ENCODE measurements at regions not wholly inside any gene's neighbourhood (a gene's known extent, or its start where the extent isn't known, plus 50 kb on each side); places are given as distances from the start of the nearest gene placed in this dataset.

DNA sequence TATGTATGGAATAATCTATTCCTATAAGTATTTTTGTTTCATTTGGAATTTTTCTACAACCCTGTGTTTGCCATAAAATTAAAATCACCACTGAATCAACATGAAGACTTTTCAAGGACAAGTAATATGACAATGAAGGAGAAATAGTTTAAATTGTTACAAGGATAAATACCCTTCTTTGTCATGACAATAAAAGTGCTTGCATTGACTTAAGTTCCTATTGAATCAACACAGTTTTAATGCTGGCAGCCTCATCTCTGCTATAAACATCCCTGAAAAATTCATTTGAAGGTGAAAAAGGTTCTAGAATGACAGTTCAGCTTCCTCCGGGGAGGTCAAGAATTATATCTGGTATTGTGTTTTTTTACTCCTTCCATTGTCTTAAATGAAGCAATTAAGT is 1105.1 kb upstream of the CDH9 start:
- Histone ChIP-seq H3K4me1 (ENCODE audit: insufficient read depth, low read length) (no peaks in the 10 kb centered on the region), H4K20me1 (ENCODE audit: insufficient read depth, low read length) (no peaks in the 10 kb centered on the region)
- peak; percentile 3 for DNase-seq (ENCODE audit: insufficient read length, low spot score, missing footprints)

DNA sequence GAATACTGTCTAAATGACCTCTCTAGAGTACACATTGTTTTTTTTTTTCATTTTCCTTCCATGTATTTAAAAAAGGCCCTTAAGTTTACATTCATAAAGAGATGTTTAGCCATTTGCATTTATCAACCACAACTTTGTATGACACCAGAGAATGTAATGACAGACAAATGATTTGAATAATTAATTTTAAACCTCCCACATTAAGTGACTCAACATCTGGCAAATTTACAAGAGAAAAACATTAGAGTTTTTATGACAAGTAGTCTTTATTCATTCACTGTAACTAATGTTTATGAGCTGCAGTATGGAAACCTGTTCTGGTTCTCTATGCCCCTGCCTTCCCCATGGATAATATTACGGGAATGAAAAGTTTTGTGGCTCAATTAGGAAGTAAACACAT is 1093.8 kb upstream of the CDH9 start:
- H3K36me3 ChIP-seq (ENCODE audit: insufficient read depth, low read length): no peaks in the 10 kb centered on the region
- H3K4me1 ChIP-seq (ENCODE audit: insufficient read depth, low read length): no peaks in the 10 kb centered on the region
- H3K79me2 ChIP-seq (ENCODE audit: insufficient read depth, low read length): no peaks in the 10 kb centered on the region
- H3K27me3 ChIP-seq (ENCODE audit: insufficient read depth, low read length): no peaks in the 10 kb centered on the region
- H2AFZ ChIP-seq (ENCODE audit: low read length): no peak overlapping the region
- no peak overlapping the region for H3K4me2 ChIP-seq (ENCODE audit: insufficient read depth, low read length)
- no peaks in the 10 kb centered on the region for H4K20me1 ChIP-seq (ENCODE audit: insufficient read depth, low read length)
- TF ChIP-seq, protein P1, sequence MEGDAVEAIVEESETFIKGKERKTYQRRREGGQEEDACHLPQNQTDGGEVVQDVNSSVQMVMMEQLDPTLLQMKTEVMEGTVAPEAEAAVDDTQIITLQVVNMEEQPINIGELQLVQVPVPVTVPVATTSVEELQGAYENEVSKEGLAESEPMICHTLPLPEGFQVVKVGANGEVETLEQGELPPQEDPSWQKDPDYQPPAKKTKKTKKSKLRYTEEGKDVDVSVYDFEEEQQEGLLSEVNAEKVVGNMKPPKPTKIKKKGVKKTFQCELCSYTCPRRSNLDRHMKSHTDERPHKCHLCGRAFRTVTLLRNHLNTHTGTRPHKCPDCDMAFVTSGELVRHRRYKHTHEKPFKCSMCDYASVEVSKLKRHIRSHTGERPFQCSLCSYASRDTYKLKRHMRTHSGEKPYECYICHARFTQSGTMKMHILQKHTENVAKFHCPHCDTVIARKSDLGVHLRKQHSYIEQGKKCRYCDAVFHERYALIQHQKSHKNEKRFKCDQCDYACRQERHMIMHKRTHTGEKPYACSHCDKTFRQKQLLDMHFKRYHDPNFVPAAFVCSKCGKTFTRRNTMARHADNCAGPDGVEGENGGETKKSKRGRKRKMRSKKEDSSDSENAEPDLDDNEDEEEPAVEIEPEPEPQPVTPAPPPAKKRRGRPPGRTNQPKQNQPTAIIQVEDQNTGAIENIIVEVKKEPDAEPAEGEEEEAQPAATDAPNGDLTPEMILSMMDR (IDR thresholded peaks at IDR 0.05; ENCODE audit: extremely low read depth, low read depth, low read length): no peak
- no peak overlapping the region for H3K27ac ChIP-seq (ENCODE audit: low read depth, low read length)
- no peak overlapping the region for H3K4me3 ChIP-seq (ENCODE audit: insufficient read depth, low read length)
- no peaks in the 10 kb centered on the region for H3K9me3 ChIP-seq (ENCODE audit: low read depth, low read length)
- no peak for DNase-seq (ENCODE audit: insufficient read length, low spot score, missing footprints)

More for the DNA sequence above, 1105.1 kb upstream of the CDH9 start:
- TF ChIP-seq, protein P1 (IDR thresholded peaks at IDR 0.05; ENCODE audit: extremely low read depth, low read depth, low read length): no peak
- Histone ChIP-seq H3K4me2 (ENCODE audit: insufficient read depth, low read length) (no peak overlapping the region), H3K79me2 (ENCODE audit: insufficient read depth, low read length) (no peaks in the 10 kb centered on the region), H3K9me3 (ENCODE audit: low read depth, low read length) (no peaks in the 10 kb centered on the region), H2AFZ (ENCODE audit: low read length) (no peak overlapping the region), H3K27me3 (ENCODE audit: insufficient read depth, low read length) (no peaks in the 10 kb centered on the region), H3K36me3 (ENCODE audit: insufficient read depth, low read length) (no peaks in the 10 kb centered on the region), H3K4me3 (ENCODE audit: insufficient read depth, low read length) (no peak overlapping the region), H3K27ac (ENCODE audit: low read depth, low read length) (no peak overlapping the region)

DNA sequence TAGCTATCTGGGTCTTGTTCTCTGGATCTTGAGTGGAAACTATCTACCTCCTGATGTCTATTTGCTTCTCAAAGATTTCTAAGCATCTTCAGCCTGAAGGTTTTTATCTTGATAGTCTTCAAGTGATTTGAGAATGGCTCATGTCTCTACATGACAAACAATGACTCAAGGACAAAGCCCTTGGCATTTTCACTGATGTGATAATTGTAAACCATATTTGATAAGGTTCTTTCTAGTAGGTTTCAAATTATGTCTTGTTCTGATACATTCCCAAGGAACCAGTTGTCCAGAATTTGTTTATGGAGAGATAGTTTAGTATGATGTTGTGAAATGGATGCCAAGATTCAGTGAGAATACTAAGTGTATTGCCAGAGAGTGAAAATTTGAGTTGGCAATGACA is 1079.3 kb upstream of the CDH9 start:
- H4K20me1 ChIP-seq (ENCODE audit: insufficient read depth, low read length): no peaks in the 10 kb centered on the region
- no peaks in the 10 kb centered on the region for H3K27me3 ChIP-seq (ENCODE audit: insufficient read depth, low read length)
- H3K79me2 ChIP-seq (ENCODE audit: insufficient read depth, low read length): no peaks in the 10 kb centered on the region
- no peak overlapping the region for H3K27ac ChIP-seq (ENCODE audit: low read depth, low read length)
- no peak overlapping the region for H2AFZ ChIP-seq (ENCODE audit: low read length)
- H3K4me2 ChIP-seq (ENCODE audit: insufficient read depth, low read length): no peak overlapping the region
- DNase-seq (ENCODE audit: insufficient read length, low spot score, missing footprints): no peak
- TF ChIP-seq, protein P1 (IDR thresholded peaks at IDR 0.05; ENCODE audit: extremely low read depth, low read depth, low read length): no peak
- no peak overlapping the region for H3K4me3 ChIP-seq (ENCODE audit: insufficient read depth, low read length)
- H3K9me3 ChIP-seq (ENCODE audit: low read depth, low read length): no peaks in the 10 kb centered on the region
- H3K4me1 ChIP-seq (ENCODE audit: insufficient read depth, low read length): no peaks in the 10 kb centered on the region
- no peaks in the 10 kb centered on the region for H3K36me3 ChIP-seq (ENCODE audit: insufficient read depth, low read length)

DNA sequence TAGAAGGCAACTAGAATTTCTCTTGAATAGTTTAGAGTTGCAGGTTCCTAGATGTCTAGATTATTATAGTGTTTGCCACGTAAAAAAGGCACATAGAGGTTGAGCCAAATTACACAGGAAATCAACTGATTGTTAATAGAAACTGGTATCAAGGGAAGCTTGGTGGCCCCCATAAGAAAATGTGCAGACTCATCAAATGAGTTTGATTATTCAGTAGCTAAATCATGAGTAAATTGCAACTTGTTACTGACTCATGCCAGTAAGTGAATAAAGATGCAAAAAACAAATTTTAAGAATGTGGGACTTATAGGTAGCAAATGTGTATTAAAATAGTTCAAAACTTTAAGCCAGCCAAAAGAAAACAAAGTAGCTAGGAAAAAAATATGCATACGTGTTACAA is 1078.9 kb upstream of the CDH9 start:
- H3K4me3 ChIP-seq (ENCODE audit: insufficient read depth, low read length): no peak overlapping the region
- no peaks in the 10 kb centered on the region for H3K4me1 ChIP-seq (ENCODE audit: insufficient read depth, low read length)
- H3K27ac ChIP-seq (ENCODE audit: low read depth, low read length): no peak overlapping the region
- H3K79me2 ChIP-seq (ENCODE audit: insufficient read depth, low read length): no peaks in the 10 kb centered on the region
- no peak overlapping the region for H3K4me2 ChIP-seq (ENCODE audit: insufficient read depth, low read length)
- no peaks in the 10 kb centered on the region for H3K9me3 ChIP-seq (ENCODE audit: low read depth, low read length)
- no peak overlapping the region for H2AFZ ChIP-seq (ENCODE audit: low read length)
- TF ChIP-seq, protein P1 (IDR thresholded peaks at IDR 0.05; ENCODE audit: extremely low read depth, low read depth, low read length): no peak
- H3K36me3 ChIP-seq (ENCODE audit: insufficient read depth, low read length): no peaks in the 10 kb centered on the region
- no peaks in the 10 kb centered on the region for H4K20me1 ChIP-seq (ENCODE audit: insufficient read depth, low read length)
- H3K27me3 ChIP-seq (ENCODE audit: insufficient read depth, low read length): no peaks in the 10 kb centered on the region
- DNase-seq (ENCODE audit: insufficient read length, low spot score, missing footprints): no peak

Data from osteoblast (primary cell).